GM20000 (cell line): ENCODE measurements at regions not wholly inside any gene's neighbourhood (a gene's known extent, or its start where the extent isn't known, plus 50 kb on each side); places are given as distances from the start of the nearest gene placed in this dataset.

Experiments
- DNase-seq: peaks from one replicate; pipeline ENCODE4 v3.0.0; 2012; ENCODE audit warnings: low spot score
- TF ChIP-seq, protein P1 (sequence below): IDR thresholded peaks from 2 replicates; pipeline ENCODE4 v1.5.1; 2012; ENCODE audit warnings: mild to moderate bottlenecking, control low read depth; ENCODE audit errors: extremely low read depth, missing control alignments

DNA sequence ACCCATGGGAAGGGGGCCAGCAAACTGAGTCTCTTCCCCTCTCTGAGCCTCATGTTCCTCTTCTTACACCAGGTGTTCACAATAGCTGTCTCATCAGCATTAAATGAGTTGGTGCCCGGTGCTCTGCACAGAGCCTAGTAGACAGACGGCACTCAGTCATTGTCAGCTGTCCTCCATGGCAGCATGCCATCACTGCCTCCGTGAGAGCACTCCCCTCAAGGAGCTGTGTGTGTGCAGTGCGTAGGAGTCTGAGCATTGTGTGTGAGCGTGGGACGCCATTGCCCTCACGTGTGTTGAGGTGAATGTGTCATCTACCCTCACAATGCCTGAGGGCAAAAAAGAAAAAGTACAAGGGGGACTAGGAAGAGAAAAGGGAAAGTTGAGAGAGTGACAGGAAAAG, 536.5 kb downstream of the CDK5RAP2 start:
- TF ChIP-seq, protein P1, sequence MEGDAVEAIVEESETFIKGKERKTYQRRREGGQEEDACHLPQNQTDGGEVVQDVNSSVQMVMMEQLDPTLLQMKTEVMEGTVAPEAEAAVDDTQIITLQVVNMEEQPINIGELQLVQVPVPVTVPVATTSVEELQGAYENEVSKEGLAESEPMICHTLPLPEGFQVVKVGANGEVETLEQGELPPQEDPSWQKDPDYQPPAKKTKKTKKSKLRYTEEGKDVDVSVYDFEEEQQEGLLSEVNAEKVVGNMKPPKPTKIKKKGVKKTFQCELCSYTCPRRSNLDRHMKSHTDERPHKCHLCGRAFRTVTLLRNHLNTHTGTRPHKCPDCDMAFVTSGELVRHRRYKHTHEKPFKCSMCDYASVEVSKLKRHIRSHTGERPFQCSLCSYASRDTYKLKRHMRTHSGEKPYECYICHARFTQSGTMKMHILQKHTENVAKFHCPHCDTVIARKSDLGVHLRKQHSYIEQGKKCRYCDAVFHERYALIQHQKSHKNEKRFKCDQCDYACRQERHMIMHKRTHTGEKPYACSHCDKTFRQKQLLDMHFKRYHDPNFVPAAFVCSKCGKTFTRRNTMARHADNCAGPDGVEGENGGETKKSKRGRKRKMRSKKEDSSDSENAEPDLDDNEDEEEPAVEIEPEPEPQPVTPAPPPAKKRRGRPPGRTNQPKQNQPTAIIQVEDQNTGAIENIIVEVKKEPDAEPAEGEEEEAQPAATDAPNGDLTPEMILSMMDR = no peak
- DNase-seq = no peak

DNA sequence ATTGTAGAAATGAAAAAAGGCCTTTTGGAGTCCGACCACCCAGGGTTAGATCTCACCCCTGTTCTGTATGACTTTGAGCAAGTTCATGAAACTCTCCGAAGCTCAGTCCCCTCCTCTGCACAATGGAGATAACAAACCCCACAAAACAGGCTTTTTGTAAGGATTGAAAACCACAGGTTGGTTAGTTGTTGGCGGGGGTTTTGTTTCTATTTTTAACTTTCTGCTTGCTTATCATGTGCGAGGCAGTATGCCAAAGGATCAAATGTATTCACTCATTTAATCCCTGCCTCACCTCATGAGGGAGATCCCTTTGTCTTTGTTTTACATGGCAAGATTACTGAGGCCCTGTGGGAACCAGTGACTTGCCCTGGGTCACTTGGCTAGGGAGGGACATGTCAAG, 539.1 kb downstream of the CDK5RAP2 start:
- no peak for DNase-seq
- TF ChIP-seq, protein P1 = no peak

DNA sequence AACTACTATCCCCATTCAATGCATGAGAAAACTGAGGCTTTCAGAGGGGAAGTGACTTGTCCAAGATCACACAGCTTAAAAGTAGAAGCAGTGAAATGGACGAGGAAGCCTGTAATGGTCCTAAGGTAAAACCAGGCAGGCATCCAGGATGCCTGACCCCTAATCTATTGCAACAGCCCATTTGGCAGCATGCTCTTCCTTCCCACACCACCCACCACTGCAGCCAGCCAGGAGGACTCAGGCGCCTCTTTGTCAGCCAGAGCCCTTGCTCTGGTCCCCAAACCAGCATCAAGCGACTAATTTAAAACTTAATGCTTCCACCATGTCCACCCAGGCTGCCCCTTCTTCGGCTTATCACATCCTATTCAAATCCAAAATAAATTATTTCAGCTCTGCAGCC, 541.6 kb downstream of the CDK5RAP2 start:
- no peak for DNase-seq
- TF ChIP-seq, protein P1 = no peak

DNA sequence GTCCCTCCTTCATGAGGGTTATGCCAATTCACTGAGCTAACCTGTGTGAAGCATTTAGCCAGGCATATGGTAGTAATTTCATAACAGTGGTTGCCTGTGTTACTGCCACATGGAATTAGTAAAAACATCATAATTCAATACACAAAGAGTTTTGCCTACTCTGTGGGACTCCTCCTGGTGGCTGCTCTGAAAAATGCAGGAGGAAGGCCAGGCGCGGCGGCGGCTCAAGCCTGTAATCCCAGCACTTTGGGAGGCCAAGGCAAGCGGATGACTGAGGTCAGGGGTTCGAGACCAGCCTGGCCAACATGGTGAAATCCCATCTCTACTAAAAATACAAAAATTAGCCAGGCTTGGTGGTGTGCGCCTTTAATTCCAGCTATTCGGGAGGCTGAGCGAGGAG, 547.3 kb downstream of the CDK5RAP2 start:
- TF ChIP-seq, protein P1 = no peak
- no peak for DNase-seq

DNA sequence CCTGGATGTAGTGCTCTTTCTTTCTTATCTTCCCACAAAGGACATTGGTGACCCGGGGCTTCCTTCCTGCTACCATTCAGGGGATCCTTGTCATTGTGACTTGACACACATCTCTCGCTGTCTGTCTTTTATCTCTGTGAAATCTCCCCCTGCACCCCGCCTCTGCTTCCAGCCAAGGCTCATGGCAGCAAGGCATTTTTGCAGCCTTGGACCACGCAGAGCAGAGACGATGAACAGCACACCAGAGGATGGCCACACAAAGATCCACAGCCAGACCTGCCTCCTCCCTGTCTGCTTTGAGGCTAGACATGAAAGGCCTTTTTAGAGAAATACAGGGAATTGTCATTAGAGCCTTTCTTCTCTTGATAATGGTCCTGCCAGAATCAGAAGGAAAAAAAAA, 549.1 kb downstream of the CDK5RAP2 start:
- TF ChIP-seq, protein P1 = no peak
- DNase-seq = no peak

DNA sequence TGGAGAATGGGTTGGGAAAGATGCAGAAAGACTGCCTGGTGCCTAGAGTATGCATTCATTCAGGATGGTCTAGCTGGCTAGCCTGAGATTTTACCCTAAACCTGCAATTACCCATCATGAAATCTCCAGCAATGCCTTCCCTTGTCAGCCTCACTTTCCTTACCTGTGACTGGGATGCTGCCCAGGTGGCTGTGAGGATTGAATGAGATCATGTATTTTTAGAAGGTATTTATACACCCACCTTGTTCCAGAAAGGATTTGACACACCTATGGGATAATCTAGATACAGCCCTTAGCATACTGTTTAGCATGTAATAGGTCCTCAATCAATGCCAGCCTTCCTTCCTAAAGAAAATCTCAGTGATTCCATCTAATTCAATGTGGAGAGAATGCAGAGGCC, 561.4 kb downstream of the CDK5RAP2 start:
- TF ChIP-seq, protein P1 = no peak
- no peak for DNase-seq

DNA sequence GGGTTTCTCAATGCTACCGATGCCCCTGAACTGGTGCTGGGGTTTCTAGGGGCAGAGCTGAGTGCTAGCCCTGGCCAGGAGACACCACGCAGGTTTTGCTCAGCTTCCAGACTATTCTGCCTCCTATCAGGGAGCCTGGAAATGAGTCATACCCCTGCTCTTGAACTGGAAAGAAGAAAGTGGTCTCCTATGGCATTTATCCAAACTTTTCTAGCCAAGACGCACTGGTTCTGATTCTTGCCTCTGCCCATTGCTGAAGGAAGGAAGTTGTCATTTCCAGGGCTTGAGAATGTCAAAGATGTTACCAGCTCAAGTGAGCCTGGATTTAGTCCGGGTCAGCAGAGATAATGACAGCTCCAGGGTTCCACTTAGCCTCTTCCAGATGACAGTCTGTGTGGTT, 561.9 kb downstream of the CDK5RAP2 start:
- TF ChIP-seq, protein P1 = no peak
- no peak for DNase-seq

DNA sequence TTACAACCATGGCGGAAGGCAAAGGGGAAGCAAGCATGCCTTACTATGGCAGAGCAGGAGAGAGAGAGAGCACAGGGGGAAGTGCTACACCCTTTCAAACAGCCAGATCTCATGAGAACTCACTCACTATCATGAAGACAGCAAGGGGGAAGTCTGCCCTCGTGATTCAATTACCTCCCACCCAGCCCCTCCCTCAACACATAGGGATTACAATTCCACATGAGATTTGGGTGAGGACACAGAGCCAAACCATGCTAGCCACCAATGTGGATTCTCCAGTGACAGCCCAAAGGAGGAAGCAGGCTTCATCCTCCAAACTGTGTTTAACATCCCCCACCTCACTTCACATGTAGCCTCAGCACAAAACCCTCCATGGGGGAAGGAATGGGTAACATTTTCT, 563.7 kb downstream of the CDK5RAP2 start:
- no peak for DNase-seq
- TF ChIP-seq, protein P1 = no peak
